Testis (tissue), 2 donors: ENCODE measurements at regions not wholly inside any gene's neighbourhood (a gene's known extent, or its start where the extent isn't known, plus 50 kb on each side); places are given as distances from the start of the nearest gene placed in this dataset.

Source experiments
- CTCF ChIP-seq, 3 experiments: fragments of 450-650 bp in 2 of 3; fragments of 200-600 bp in 1 of 3; sonication (generic) in 1 of 3; IDR thresholded peaks; one replicate each; pipeline ENCODE4 v1.5.1; 2016 to 2019; ENCODE audit warnings: antibody characterized with exemption in 3 of 3, mild to moderate bottlenecking in 2 of 3, moderate library complexity in 1 of 3
- POLR2A ChIP-seq: fragments of 450-650 bp; IDR thresholded peaks from one replicate; pipeline ENCODE4 v1.6.1; 2017; ENCODE audit warnings: antibody characterized with exemption, mild to moderate bottlenecking, moderate library complexity

- TF ChIP-seq POLR2A (no peak), CTCF (IDR thresholded peaks at IDR 0.05) (no peak)
Observed at GRCh38 chr1:147083919-147084272, 88.4 kb downstream of the PRKAB2 start.
